Natural killer cell (primary cell): ENCODE measurements at regions not wholly inside any gene's neighbourhood (a gene's known extent, or its start where the extent isn't known, plus 50 kb on each side); places are given as distances from the start of the nearest gene placed in this dataset.

Source experiments
- ATAC-seq, 3 donors: fragments of 150-1000 bp in 2 of 3; fragments of 200-7000 bp in 1 of 3; cut with Tn5 transposase; 1 replicate in 1 of 3; 2 replicates in 2 of 3; pipeline ENCODE4 v1.10.0; 2021; ENCODE audit warnings: mild to moderate bottlenecking in 2 of 3, moderate library complexity in 2 of 3
- DNase-seq, 2 donors: peaks; one replicate each; pipeline versions ENCODE4 v3.0.0 to v3.0.0-alpha.2; 2013 to 2021; ENCODE audit warnings: mixed read lengths in 1 of 2
- H3K27ac ChIP-seq: one replicate; pipeline ENCODE4 v1.5.1; 2013; ENCODE audit warnings: mild to moderate bottlenecking, low read length
- H3K27me3 ChIP-seq: one replicate; pipeline ENCODE4 v1.6.1; 2013; ENCODE audit warnings: low read length; ENCODE audit not compliant: control insufficient read depth, insufficient read depth
- H3K36me3 ChIP-seq: one replicate; pipeline ENCODE4 v1.6.1; 2013; ENCODE audit warnings: low read length; ENCODE audit not compliant: control insufficient read depth, insufficient read depth
- H3K4me1 ChIP-seq: one replicate; pipeline ENCODE4 v1.6.1; 2013; ENCODE audit warnings: low read length; ENCODE audit not compliant: control insufficient read depth, insufficient read depth
- H3K4me3 ChIP-seq: one replicate; pipeline ENCODE4 v1.5.1; 2013; ENCODE audit warnings: low read length
- H3K9me3 ChIP-seq: one replicate; pipeline ENCODE4 v1.6.1; 2013; ENCODE audit warnings: low read length; ENCODE audit not compliant: control insufficient read depth, insufficient read depth
- H3K27ac Mint-ChIP-seq, 2 donors: one replicate each; pipeline ENCODE4 v1.8.0; 2022; ENCODE audit warnings: mild to moderate bottlenecking in 2 of 2, mixed read lengths in 2 of 2, moderate library complexity in 1 of 2
- H3K27me3 Mint-ChIP-seq, 2 donors: one replicate each; pipeline ENCODE4 v1.8.0; 2022; ENCODE audit warnings: low read depth in 2 of 2, mixed read lengths in 2 of 2
- H3K36me3 Mint-ChIP-seq: one replicate; pipeline ENCODE4 v1.8.0; 2022; ENCODE audit warnings: mixed read lengths
- H3K4me1 Mint-ChIP-seq, 2 donors: one replicate each; pipeline ENCODE4 v1.8.0; 2022; ENCODE audit warnings: mixed read lengths in 2 of 2
- H3K4me3 Mint-ChIP-seq: one replicate; pipeline ENCODE4 v1.8.0; 2022; ENCODE audit warnings: mild to moderate bottlenecking, moderate library complexity, mixed read lengths
- H3K9me3 Mint-ChIP-seq, 2 donors: one replicate each; pipeline ENCODE4 v1.8.0; 2022; ENCODE audit warnings: mixed read lengths in 2 of 2
- WGBS: methylation state at CpG from one replicate; pipeline ENCODE4 v1.1.7; 2013; ENCODE audit warnings: missing lambda C conversion rate; ENCODE audit not compliant: insufficient coverage; 5-methylcytosine and 5-hydroxymethylcytosine counted together
- intact Hi-C: fragments of 100-400 bp; cut with micrococcal nuclease; formaldehyde crosslinking; loops from one replicate; pipeline ENCODE4 v1.14.2; 2022
- TF ChIP-seq, protein P1 (sequence below): fragments of 200-600 bp; IDR thresholded peaks from one replicate; pipeline ENCODE4 v1.8.0; 2022; ENCODE audit warnings: antibody characterized with exemption

GRCh38 chr15:47990821-47991220 lies 130.0 kb upstream of the SLC24A5 start:
- Mint-ChIP-seq H3K9me3 (no peaks in the 10 kb centered on the region), H3K27ac (no peak overlapping the region), H3K36me3 (no peaks in the 10 kb centered on the region), H3K4me1 (peaks cover 0 to 9% of the 10 kb centered on the region in 2 donors), H3K27me3 (no peaks in the 10 kb centered on the region), H3K4me3 (no peak overlapping the region)
- TF ChIP-seq, protein P1, sequence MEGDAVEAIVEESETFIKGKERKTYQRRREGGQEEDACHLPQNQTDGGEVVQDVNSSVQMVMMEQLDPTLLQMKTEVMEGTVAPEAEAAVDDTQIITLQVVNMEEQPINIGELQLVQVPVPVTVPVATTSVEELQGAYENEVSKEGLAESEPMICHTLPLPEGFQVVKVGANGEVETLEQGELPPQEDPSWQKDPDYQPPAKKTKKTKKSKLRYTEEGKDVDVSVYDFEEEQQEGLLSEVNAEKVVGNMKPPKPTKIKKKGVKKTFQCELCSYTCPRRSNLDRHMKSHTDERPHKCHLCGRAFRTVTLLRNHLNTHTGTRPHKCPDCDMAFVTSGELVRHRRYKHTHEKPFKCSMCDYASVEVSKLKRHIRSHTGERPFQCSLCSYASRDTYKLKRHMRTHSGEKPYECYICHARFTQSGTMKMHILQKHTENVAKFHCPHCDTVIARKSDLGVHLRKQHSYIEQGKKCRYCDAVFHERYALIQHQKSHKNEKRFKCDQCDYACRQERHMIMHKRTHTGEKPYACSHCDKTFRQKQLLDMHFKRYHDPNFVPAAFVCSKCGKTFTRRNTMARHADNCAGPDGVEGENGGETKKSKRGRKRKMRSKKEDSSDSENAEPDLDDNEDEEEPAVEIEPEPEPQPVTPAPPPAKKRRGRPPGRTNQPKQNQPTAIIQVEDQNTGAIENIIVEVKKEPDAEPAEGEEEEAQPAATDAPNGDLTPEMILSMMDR, result no peak
- H3K27me3 ChIP-seq, result no peaks in the 10 kb centered on the region
- ATAC-seq (no peak), DNase-seq (no peak)
- 82% methylated on average over 2 of the region's 2 CpGs for WGBS
- intact Hi-C loops, result no loop called here
- H3K4me1 ChIP-seq, result no peaks in the 10 kb centered on the region
- no peak overlapping the region for H3K27ac ChIP-seq
- no peaks in the 10 kb centered on the region for H3K36me3 ChIP-seq
- no peaks in the 10 kb centered on the region for H3K9me3 ChIP-seq
- H3K4me3 ChIP-seq, result no peak overlapping the region

DNA sequence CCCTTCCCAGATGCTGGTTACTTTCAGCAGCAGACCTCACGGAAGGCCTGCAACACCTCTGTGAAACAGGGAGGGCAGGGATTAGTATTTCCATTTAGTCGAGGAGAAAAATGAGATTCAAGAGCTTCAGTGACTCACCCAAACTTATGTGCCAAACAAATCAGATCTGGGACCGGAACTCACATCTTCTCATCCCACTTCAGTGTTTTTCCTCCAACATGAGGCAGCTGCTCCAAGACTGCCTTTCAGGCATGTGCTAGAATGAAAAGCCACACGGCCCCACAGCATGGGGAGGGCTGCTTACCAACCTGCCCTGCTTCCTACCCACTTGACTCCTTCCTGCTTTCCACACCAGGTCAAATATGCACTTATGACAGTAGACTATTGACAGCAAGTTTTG lies 129.4 kb upstream of the SLC24A5 start:
- intact Hi-C loops, result no loop called here
- no peak overlapping the region for H3K27ac Mint-ChIP-seq

GRCh38 chr15:47993051-47993450 lies 127.7 kb upstream of the SLC24A5 start:
- no peak overlapping the region for H3K4me3 Mint-ChIP-seq
- H3K27me3 Mint-ChIP-seq, result no peaks in the 10 kb centered on the region
- TF ChIP-seq, protein P1, result no peak
- H3K36me3 Mint-ChIP-seq, result no peaks in the 10 kb centered on the region
- Histone ChIP-seq H3K9me3 (no peaks in the 10 kb centered on the region), H3K27me3 (no peaks in the 10 kb centered on the region), H3K4me1 (no peaks in the 10 kb centered on the region), H3K4me3 (no peak overlapping the region), H3K27ac (no peak overlapping the region), H3K36me3 (no peaks in the 10 kb centered on the region)
- WGBS, result 89% methylated on average over 5 of the region's 5 CpGs
- H3K27ac Mint-ChIP-seq, result no peak overlapping the region
- intact Hi-C loops, result no loop called here
- no peaks in the 10 kb centered on the region for H3K9me3 Mint-ChIP-seq
- no peaks in the 10 kb centered on the region for H3K4me1 Mint-ChIP-seq
- no peak for DNase-seq
- ATAC-seq, result no peak

More for the DNA sequence above, 129.4 kb upstream of the SLC24A5 start:
- Mint-ChIP-seq H3K9me3 (no peaks in the 10 kb centered on the region), H3K4me3 (no peak overlapping the region), H3K36me3 (no peaks in the 10 kb centered on the region), H3K27me3 (no peaks in the 10 kb centered on the region), H3K4me1 (peaks cover 0 to 6% of the 10 kb centered on the region in 2 donors)
- H3K27ac ChIP-seq, result no peak overlapping the region
- no peaks in the 10 kb centered on the region for H3K4me1 ChIP-seq
- H3K4me3 ChIP-seq, result no peak overlapping the region
- no peak for ATAC-seq
- TF ChIP-seq, protein P1, result no peak
- H3K9me3 ChIP-seq, result no peaks in the 10 kb centered on the region
- no peak for DNase-seq
- no peaks in the 10 kb centered on the region for H3K27me3 ChIP-seq
- H3K36me3 ChIP-seq, result no peaks in the 10 kb centered on the region
- 86% methylated on average over 4 of the region's 4 CpGs for WGBS
